CD14-positive monocyte (primary cell): ENCODE measurements at regions not wholly inside any gene's neighbourhood (a gene's known extent, or its start where the extent isn't known, plus 50 kb on each side); places are given as distances from the start of the nearest gene placed in this dataset.

Source experiments
- DNase-seq, 3 donors: peaks; one replicate each; pipeline ENCODE4 v3.0.0-alpha.2; 2011 to 2022
- H2AFZ ChIP-seq: 2 replicates; pipeline ENCODE4 v1.6.0; 2012; ENCODE audit warnings: mild to moderate bottlenecking, low read depth, low read length, inconsistent platforms; ENCODE audit not compliant: insufficient read depth, poor library complexity, severe bottlenecking
- H3K27ac ChIP-seq, 2 donors: 1 replicate in 1 of 2; 2 replicates in 1 of 2; pipeline ENCODE4 v1.5.1; 2012 to 2013; ENCODE audit warnings: low read length in 2 of 2, control low read depth in 1 of 2, inconsistent platforms in 1 of 2, low read depth in 1 of 2, mild to moderate bottlenecking in 1 of 2
- H3K27me3 ChIP-seq, 2 donors: one replicate each; pipeline versions ENCODE4 v1.6.0 to v1.6.1; 2011 to 2013; ENCODE audit warnings: low read length in 2 of 2; ENCODE audit not compliant: control insufficient read depth in 2 of 2, insufficient read depth in 2 of 2
- H3K36me3 ChIP-seq, 2 donors: replicated peaks in 1 of 2; 1 replicate in 1 of 2; 2 replicates in 1 of 2; pipeline versions ENCODE4 v1.5.1 to v1.6.1; 2012 to 2013; ENCODE audit warnings: low read length in 2 of 2, control low read depth in 1 of 2, inconsistent platforms in 1 of 2, mild to moderate bottlenecking in 1 of 2; ENCODE audit not compliant: insufficient read depth in 2 of 2, control insufficient read depth in 1 of 2
- H3K4me1 ChIP-seq, 2 donors: 1 replicate in 1 of 2; 2 replicates in 1 of 2; pipeline versions ENCODE4 v1.5.1 to v1.6.1; 2012 to 2013; ENCODE audit warnings: low read length in 2 of 2, control low read depth in 1 of 2, inconsistent platforms in 1 of 2, mild to moderate bottlenecking in 1 of 2, moderate library complexity in 1 of 2; ENCODE audit not compliant: insufficient read depth in 2 of 2, control insufficient read depth in 1 of 2
- H3K4me2 ChIP-seq: replicated peaks from 2 replicates; pipeline ENCODE3; 2012; ENCODE audit warnings: low read length, moderate library complexity, mild to moderate bottlenecking; ENCODE audit not compliant: poor library complexity, severe bottlenecking; ENCODE audit errors: extremely low read depth
- H3K4me3 ChIP-seq, 3 experiments: fragments of 200-600 bp in 1 of 3; sonication (generic) in 1 of 3; replicated peaks in 1 of 3; 1 replicate in 2 of 3; 2 replicates in 1 of 3; pipeline ENCODE4 v1.5.1; 2011 to 2013; ENCODE audit warnings: low read length in 3 of 3, mild to moderate bottlenecking in 3 of 3, control low read depth in 2 of 3, low read depth in 2 of 3, inconsistent platforms in 1 of 3, moderate library complexity in 1 of 3
- H3K79me2 ChIP-seq: 2 replicates; pipeline ENCODE4 v1.6.0; 2012; ENCODE audit warnings: mild to moderate bottlenecking, control low read depth, inconsistent platforms, low read length, moderate library complexity; ENCODE audit not compliant: insufficient read depth
- H3K9ac ChIP-seq: 2 replicates; pipeline ENCODE4 v1.6.0; 2017; ENCODE audit warnings: low read length, mild to moderate bottlenecking; ENCODE audit not compliant: insufficient read depth, poor library complexity, severe bottlenecking
- H3K9me3 ChIP-seq, 2 donors: replicated peaks in 1 of 2; 1 replicate in 1 of 2; 2 replicates in 1 of 2; pipeline versions ENCODE4 v1.5.1 to v1.6.1; 2012 to 2013; ENCODE audit warnings: low read length in 2 of 2, control low read depth in 1 of 2; ENCODE audit not compliant: control insufficient read depth in 1 of 2, insufficient read depth in 1 of 2
- H4K20me1 ChIP-seq: 2 replicates; pipeline ENCODE4 v1.6.0; 2012; ENCODE audit warnings: mild to moderate bottlenecking, low read length, control low read depth, moderate library complexity; ENCODE audit not compliant: insufficient read depth
- H3K27ac Mint-ChIP-seq, 7 donors: one replicate each; pipeline ENCODE4 v1.8.0; 2020; ENCODE audit warnings: mild to moderate bottlenecking in 7 of 7, mixed read lengths in 7 of 7, moderate library complexity in 6 of 7, inconsistent platforms in 2 of 7
- H3K27me3 Mint-ChIP-seq, 3 donors: one replicate each; pipeline ENCODE4 v1.8.0; 2021 to 2022; ENCODE audit warnings: low read depth in 3 of 3, mild to moderate bottlenecking in 3 of 3, mixed read lengths in 3 of 3, moderate library complexity in 3 of 3, inconsistent platforms in 1 of 3
- H3K36me3 Mint-ChIP-seq, 2 donors: one replicate each; pipeline ENCODE4 v1.8.0; 2020; ENCODE audit warnings: mixed read lengths in 2 of 2, inconsistent platforms in 1 of 2, mild to moderate bottlenecking in 1 of 2
- H3K4me1 Mint-ChIP-seq: one replicate; pipeline ENCODE4 v1.8.0; 2020; ENCODE audit warnings: mild to moderate bottlenecking, mixed read lengths
- H3K4me3 Mint-ChIP-seq, 2 donors: one replicate each; pipeline ENCODE4 v1.8.0; 2020; ENCODE audit warnings: mild to moderate bottlenecking in 2 of 2, mixed read lengths in 2 of 2, moderate library complexity in 1 of 2
- H3K9me3 Mint-ChIP-seq, 7 donors: one replicate each; pipeline ENCODE4 v1.8.0; 2020 to 2022; ENCODE audit warnings: mixed read lengths in 7 of 7, mild to moderate bottlenecking in 6 of 7, moderate library complexity in 6 of 7, inconsistent platforms in 2 of 7
- CTCF ChIP-seq: fragments of 200-600 bp; IDR thresholded peaks from one replicate; pipeline ENCODE4 v1.8.0; 2022; ENCODE audit warnings: antibody characterized with exemption, mild to moderate bottlenecking
- WGBS: methylation state at CpG from one replicate; pipeline ENCODE4 v1.1.5; 2013; ENCODE audit warnings: missing lambda C conversion rate; ENCODE audit not compliant: insufficient coverage; 5-methylcytosine and 5-hydroxymethylcytosine counted together
- intact Hi-C, 2 donors: fragments of 100-400 bp; cut with micrococcal nuclease; formaldehyde crosslinking; loops; one replicate each; pipeline versions ENCODE4 v1.15.0 to v1.15.1; 2023

- Histone ChIP-seq H3K4me2 (no peak overlapping the region), H3K36me3 (no peaks in the 10 kb centered on the region), H3K9me3 (peaks cover 5 to 13% of the 10 kb centered on the region in 2 donors), H3K27ac (no peak overlapping the region), H3K27me3 (no peaks in the 10 kb centered on the region), H3K9ac (no peak overlapping the region), H3K79me2 (no peaks in the 10 kb centered on the region), H3K4me3 (no peak overlapping the region), H2AFZ (no peak overlapping the region), H3K4me1 (no peaks in the 10 kb centered on the region), H4K20me1 (no peaks in the 10 kb centered on the region)
- Mint-ChIP-seq H3K27me3 (no peaks in the 10 kb centered on the region), H3K9me3 (peaks cover 0 to 6% (median 4%) of the 10 kb centered on the region in 7 donors), H3K4me1 (no peaks in the 10 kb centered on the region), H3K4me3 (no peak overlapping the region), H3K36me3 (no peaks in the 10 kb centered on the region), H3K27ac (no peak overlapping the region)
- no peak for TF ChIP-seq CTCF
- intact Hi-C loops: no loop called here
- DNase-seq: no peak
Observed at GRCh38 chr4:159649237-159649636, 546.4 kb downstream of the RAPGEF2 start.

GRCh38 chr4:159652871-159653270, 550.0 kb downstream of the RAPGEF2 start:
- H3K36me3 Mint-ChIP-seq: no peaks in the 10 kb centered on the region

More at GRCh38 chr4:159652871-159653270, 550.0 kb downstream of the RAPGEF2 start:
- H3K9me3 Mint-ChIP-seq: peaks cover 0 to 8% (median 6%) of the 10 kb centered on the region in 7 donors
- Histone ChIP-seq H3K27ac (no peak overlapping the region), H3K27me3 (no peaks in the 10 kb centered on the region), H3K4me3 (no peak overlapping the region), H3K4me1 (no peaks in the 10 kb centered on the region), H4K20me1 (no peaks in the 10 kb centered on the region), H3K79me2 (no peaks in the 10 kb centered on the region), H2AFZ (no peak overlapping the region), H3K9me3 (peaks cover 12 to 13% of the 10 kb centered on the region in 2 donors), H3K4me2 (no peak overlapping the region), H3K36me3 (no peaks in the 10 kb centered on the region), H3K9ac (no peak overlapping the region)
- WGBS: 57% methylated on average over 1 of the region's 1 CpG
- no peaks in the 10 kb centered on the region for H3K27me3 Mint-ChIP-seq
- no peak for TF ChIP-seq CTCF
- intact Hi-C loops: no loop called here
- DNase-seq: no peak
- H3K4me1 Mint-ChIP-seq: no peaks in the 10 kb centered on the region
- H3K27ac Mint-ChIP-seq: no peak overlapping the region
- H3K4me3 Mint-ChIP-seq: no peak overlapping the region
